Liver (tissue), 7 donors: ENCODE measurements at regions not wholly inside any gene's neighbourhood (a gene's known extent, or its start where the extent isn't known, plus 50 kb on each side); places are given as distances from the start of the nearest gene placed in this dataset.

ENCODE experiments used
- DNase-seq: peaks from one replicate; pipeline ENCODE4 v3.0.0-alpha.2; 2017; ENCODE audit warnings: low spot score
- H3K27ac ChIP-seq, 2 donors: one replicate each; pipeline ENCODE4 v1.7.0; 2013; ENCODE audit warnings: inconsistent platforms in 2 of 2, low read length in 2 of 2, control low read depth in 1 of 2, low read depth in 1 of 2, mild to moderate bottlenecking in 1 of 2
- H3K27me3 ChIP-seq, 4 donors: one replicate each; pipeline versions ENCODE4 v1.6.1 to v1.7.0; 2013; ENCODE audit warnings: low read length in 3 of 4, inconsistent platforms in 1 of 4, mild to moderate bottlenecking in 1 of 4, moderate library complexity in 1 of 4; ENCODE audit not compliant: control insufficient read depth in 4 of 4, insufficient read depth in 4 of 4
- H3K36me3 ChIP-seq, 4 donors: one replicate each; pipeline versions ENCODE4 v1.6.1 to v1.7.0; 2013; ENCODE audit warnings: low read length in 3 of 4, mild to moderate bottlenecking in 3 of 4, low read depth in 1 of 4, moderate library complexity in 1 of 4; ENCODE audit not compliant: control insufficient read depth in 4 of 4, insufficient read depth in 3 of 4
- H3K4me1 ChIP-seq, 4 donors: one replicate each; pipeline versions ENCODE4 v1.6.1 to v1.7.0; 2013; ENCODE audit warnings: low read length in 3 of 4, mild to moderate bottlenecking in 3 of 4, moderate library complexity in 1 of 4; ENCODE audit not compliant: control insufficient read depth in 4 of 4, insufficient read depth in 4 of 4
- H3K4me3 ChIP-seq, 3 donors: one replicate each; pipeline versions ENCODE4 v1.6.1 to v1.7.0; 2013; ENCODE audit warnings: low read length in 3 of 3, control low read depth in 1 of 3, low read depth in 1 of 3, mild to moderate bottlenecking in 1 of 3
- H3K9ac ChIP-seq, 2 donors: one replicate each; pipeline ENCODE4 v1.7.0; 2013; ENCODE audit warnings: low read length in 2 of 2, mild to moderate bottlenecking in 2 of 2, moderate library complexity in 2 of 2, control low read depth in 1 of 2, low read depth in 1 of 2
- H3K9me3 ChIP-seq, 4 donors: one replicate each; pipeline versions ENCODE4 v1.6.1 to v1.7.0; 2013; ENCODE audit warnings: low read length in 3 of 4; ENCODE audit not compliant: control insufficient read depth in 4 of 4
- ATF3 ChIP-seq: IDR thresholded peaks from 2 replicates; pipeline ENCODE4 v1.6.1; 2016; ENCODE audit warnings: antibody characterized with exemption
- EGR1 ChIP-seq, 2 donors: IDR thresholded peaks; 2 replicates each; pipeline ENCODE4 v1.6.1; 2016 to 2018; ENCODE audit warnings: antibody characterized with exemption in 2 of 2, low read depth in 2 of 2
- FOXA1 ChIP-seq: IDR thresholded peaks from 2 replicates; pipeline ENCODE4 v1.6.1; 2016; ENCODE audit warnings: antibody characterized with exemption
- GABPA ChIP-seq, 2 donors: IDR thresholded peaks in 1 of 2; conservative IDR thresholded peaks in 1 of 2; 2 replicates each; pipeline ENCODE4 v1.6.1; 2016; ENCODE audit warnings: antibody characterized with exemption in 2 of 2, mild to moderate bottlenecking in 1 of 2, moderate library complexity in 1 of 2
- HNF4A ChIP-seq, 2 donors: conservative IDR thresholded peaks; 2 replicates each; pipeline ENCODE4 v1.6.1; 2016; ENCODE audit warnings: antibody characterized with exemption in 2 of 2, mild to moderate bottlenecking in 2 of 2
- HNF4G ChIP-seq: IDR thresholded peaks from 2 replicates; pipeline ENCODE4 v1.6.1; 2016; ENCODE audit warnings: antibody characterized with exemption
- JUND ChIP-seq, 2 donors: IDR thresholded peaks; 2 replicates each; pipeline ENCODE4 v1.6.1; 2016; ENCODE audit warnings: antibody characterized with exemption in 2 of 2
- NR2F2 ChIP-seq: IDR thresholded peaks from 2 replicates; pipeline ENCODE4 v1.6.1; 2016; ENCODE audit warnings: antibody characterized with exemption
- REST ChIP-seq: IDR thresholded peaks from 2 replicates; pipeline ENCODE4 v1.6.1; 2016; ENCODE audit warnings: antibody characterized with exemption, mild to moderate bottlenecking
- RXRA ChIP-seq, 2 donors: IDR thresholded peaks; 2 replicates each; pipeline ENCODE4 v1.6.1; 2017 to 2018; ENCODE audit warnings: antibody characterized with exemption in 2 of 2, mild to moderate bottlenecking in 1 of 2
- SP1 ChIP-seq: IDR thresholded peaks from 2 replicates; pipeline ENCODE4 v1.6.1; 2018; ENCODE audit warnings: antibody characterized with exemption, mild to moderate bottlenecking
- YY1 ChIP-seq: IDR thresholded peaks from 2 replicates; pipeline ENCODE4 v1.6.1; 2016; ENCODE audit warnings: antibody characterized with exemption, mild to moderate bottlenecking
- ZBTB33 ChIP-seq: IDR thresholded peaks from 2 replicates; pipeline ENCODE4 v1.6.1; 2016; ENCODE audit warnings: antibody characterized with exemption
- WGBS: extraction: QIAGEN DNeasy Blood & Tissue Kit; methylation state at CpG from one replicate; pipeline ENCODE4 v1.1.7; 2013; 5-methylcytosine and 5-hydroxymethylcytosine counted together
- donor health status: healthy.
- donor health status: healthy.
- donor health status: healthy.
- donor health status: healthy.

- TF ChIP-seq ZBTB33: no peak
- TF ChIP-seq FOXA1: no peak
- no peak for TF ChIP-seq JUND (IDR thresholded peaks at IDR 0.05)
- no peak for TF ChIP-seq RXRA (IDR thresholded peaks at IDR 0.05)
- TF ChIP-seq SP1: no peak
Measured at GRCh38 chr13:61146571-61146970, 269.1 kb downstream of the PCDH20 start (continued).

- DNase-seq: no peak
- TF ChIP-seq RXRA (IDR thresholded peaks at IDR 0.05): no peak
- no peak for TF ChIP-seq GABPA (IDR thresholded peaks at IDR 0.05 in 1 of 2, conservative IDR thresholded peaks at IDR 0.05 in 1 of 2)
- TF ChIP-seq FOXA1: no peak
- TF ChIP-seq YY1: no peak
- no peak for TF ChIP-seq REST
- no peak for TF ChIP-seq ATF3
- no peak for TF ChIP-seq NR2F2
- no peaks in the 10 kb centered on the region for H3K36me3 ChIP-seq
- no peak overlapping the region for H3K9ac ChIP-seq
- no peak overlapping the region for H3K4me3 ChIP-seq
- WGBS: 75% methylated on average over 4 of the region's 4 CpGs
- no peak overlapping the region for H3K27ac ChIP-seq
- peaks cover 0 to 6% (median 1%) of the 10 kb centered on the region in 4 donors for H3K9me3 ChIP-seq
- H3K27me3 ChIP-seq: no peaks in the 10 kb centered on the region
- no peaks in the 10 kb centered on the region for H3K4me1 ChIP-seq
Measured at GRCh38 chr13:61146158-61146557, 269.5 kb downstream of the PCDH20 start.

- 78% methylated on average over 2 of the region's 2 CpGs for WGBS
- H3K36me3 ChIP-seq: no peaks in the 10 kb centered on the region
- no peak overlapping the region for H3K4me3 ChIP-seq
- H3K27ac ChIP-seq: no peak overlapping the region
- no peak overlapping the region for H3K9ac ChIP-seq
- H3K27me3 ChIP-seq: no peaks in the 10 kb centered on the region
- TF ChIP-seq NR2F2: no peak
- no peak for TF ChIP-seq HNF4A (conservative IDR thresholded peaks at IDR 0.05)
- TF ChIP-seq EGR1 (IDR thresholded peaks at IDR 0.05; ENCODE audit: low read depth in 2 of 2): no peak
- no peak for TF ChIP-seq ATF3
- TF ChIP-seq HNF4G: no peak
- no peak for TF ChIP-seq ZBTB33
- no peak for TF ChIP-seq REST
- TF ChIP-seq SP1: no peak
- TF ChIP-seq GABPA (IDR thresholded peaks at IDR 0.05 in 1 of 2, conservative IDR thresholded peaks at IDR 0.05 in 1 of 2): no peak
- no peaks in the 10 kb centered on the region for H3K4me1 ChIP-seq
- H3K9me3 ChIP-seq: peaks cover 0 to 6% (median 1%) of the 10 kb centered on the region in 4 donors
- DNase-seq: no peak
Measured at GRCh38 chr13:61144834-61145593, 270.6 kb downstream of the PCDH20 start.
